Keratinocyte (primary cell): ENCODE measurements at regions not wholly inside any gene's neighbourhood (a gene's known extent, or its start where the extent isn't known, plus 50 kb on each side); places are given as distances from the start of the nearest gene placed in this dataset.

ENCODE experiments used
- DNase-seq: peaks from one replicate; pipeline ENCODE4 v3.0.0-alpha.2; 2011; ENCODE audit warnings: low read depth, missing footprints, low spot score
- FAIRE-seq: peaks from 2 replicates; lab custom pipeline; 2011; peaks lifted over from hg19 to GRCh38; lab: Jason Lieb, UNC
- H2AFZ ChIP-seq: 2 replicates; pipeline ENCODE4 v1.6.0; 2012; ENCODE audit warnings: low read length, control low read depth, inconsistent platforms; ENCODE audit not compliant: control insufficient read depth
- H3K27ac ChIP-seq: 2 replicates; pipeline ENCODE4 v1.5.1; 2011; ENCODE audit warnings: low read length; ENCODE audit not compliant: control insufficient read depth, insufficient read depth
- H3K27me3 ChIP-seq: 3 replicates; pipeline ENCODE4 v1.6.0; 2011; ENCODE audit warnings: low read length; ENCODE audit not compliant: control insufficient read depth, insufficient read depth; ENCODE audit errors: extremely low read depth
- H3K36me3 ChIP-seq, 2 experiments: 2 replicates in 1 of 2; 3 replicates in 1 of 2; pipeline ENCODE4 v1.5.1; 2011; ENCODE audit warnings: low read length in 2 of 2, mild to moderate bottlenecking in 1 of 2; ENCODE audit not compliant: control insufficient read depth in 2 of 2, insufficient read depth in 2 of 2; ENCODE audit errors: extremely low read depth in 1 of 2
- H3K4me1 ChIP-seq: 3 replicates; pipeline ENCODE4 v1.5.1; 2011; ENCODE audit warnings: low read length; ENCODE audit not compliant: control insufficient read depth, insufficient read depth; ENCODE audit errors: extremely low read depth
- H3K4me2 ChIP-seq: 3 replicates; pipeline ENCODE4 v1.6.0; 2011; ENCODE audit warnings: low read depth, low read length; ENCODE audit not compliant: control insufficient read depth, insufficient read depth; ENCODE audit errors: extremely low read depth
- H3K4me3 ChIP-seq, 3 experiments: fragments of 200-600 bp in 1 of 3; sonication (generic) in 1 of 3; 2 replicates in 2 of 3; 3 replicates in 1 of 3; pipeline ENCODE4 v1.5.1; 2011 to 2016; ENCODE audit warnings: low read length in 3 of 3, mild to moderate bottlenecking in 3 of 3, control low read depth in 2 of 3, inconsistent platforms in 1 of 3, low read depth in 1 of 3, mixed read lengths in 1 of 3, mixed run types in 1 of 3, moderate library complexity in 1 of 3; ENCODE audit not compliant: control insufficient read depth in 2 of 3, insufficient read depth in 2 of 3; ENCODE audit errors: extremely low read depth in 1 of 3
- H3K79me2 ChIP-seq: 2 replicates; pipeline ENCODE4 v1.6.0; 2012; ENCODE audit warnings: low read length; ENCODE audit not compliant: control insufficient read depth, insufficient read depth
- H3K9ac ChIP-seq: 3 replicates; pipeline ENCODE4 v1.6.0; 2011; ENCODE audit warnings: low read length; ENCODE audit not compliant: control insufficient read depth, insufficient read depth; ENCODE audit errors: extremely low read depth
- H3K9me1 ChIP-seq: 3 replicates; pipeline ENCODE4 v1.6.0; 2011; ENCODE audit warnings: low read length; ENCODE audit not compliant: control insufficient read depth, insufficient read depth; ENCODE audit errors: extremely low read depth
- H3K9me3 ChIP-seq: 2 replicates; pipeline ENCODE4 v1.5.1; 2012; ENCODE audit warnings: low read depth, low read length; ENCODE audit not compliant: control insufficient read depth
- H4K20me1 ChIP-seq: 3 replicates; pipeline ENCODE4 v1.6.0; 2011; ENCODE audit warnings: low read length; ENCODE audit not compliant: control insufficient read depth, insufficient read depth; ENCODE audit errors: extremely low read depth
- EZH2 ChIP-seq: IDR thresholded peaks from one replicate; pipeline ENCODE4 v1.6.1; 2012; ENCODE audit warnings: inconsistent platforms, mild to moderate bottlenecking, low read length, moderate library complexity
- dilution Hi-C: fragments of 300-500 bp; cut with MboI; formaldehyde crosslinking; loops from one replicate; pipeline ENCODE4 v1.7.0; 2020; ENCODE audit warnings: low sequenced_read_pairs; ENCODE audit not compliant: extremely low pct_ligation_motif_present
- TF ChIP-seq, protein P1 (sequence below), 3 experiments: IDR thresholded peaks in 1 of 3; conservative IDR thresholded peaks in 1 of 3; optimal IDR thresholded peaks in 1 of 3; 2 replicates in 2 of 3; 3 replicates in 1 of 3; pipeline versions ENCODE3 to v1.5.1; 2011; ENCODE audit warnings: low read length in 3 of 3, mild to moderate bottlenecking in 3 of 3, moderate library complexity in 2 of 3, control low read depth in 1 of 3, inconsistent platforms in 1 of 3; ENCODE audit not compliant: insufficient read depth in 2 of 3; ENCODE audit errors: extremely low read depth in 1 of 3

- dilution Hi-C loops = no loop called here
- no peaks in the 10 kb centered on the region for H4K20me1 ChIP-seq
- H3K27ac ChIP-seq = no peak overlapping the region
- no peak overlapping the region for H3K4me2 ChIP-seq
- DNase-seq (no peak), FAIRE-seq (no peak)
- no peaks in the 10 kb centered on the region for H3K9me1 ChIP-seq
- TF ChIP-seq, protein P1, sequence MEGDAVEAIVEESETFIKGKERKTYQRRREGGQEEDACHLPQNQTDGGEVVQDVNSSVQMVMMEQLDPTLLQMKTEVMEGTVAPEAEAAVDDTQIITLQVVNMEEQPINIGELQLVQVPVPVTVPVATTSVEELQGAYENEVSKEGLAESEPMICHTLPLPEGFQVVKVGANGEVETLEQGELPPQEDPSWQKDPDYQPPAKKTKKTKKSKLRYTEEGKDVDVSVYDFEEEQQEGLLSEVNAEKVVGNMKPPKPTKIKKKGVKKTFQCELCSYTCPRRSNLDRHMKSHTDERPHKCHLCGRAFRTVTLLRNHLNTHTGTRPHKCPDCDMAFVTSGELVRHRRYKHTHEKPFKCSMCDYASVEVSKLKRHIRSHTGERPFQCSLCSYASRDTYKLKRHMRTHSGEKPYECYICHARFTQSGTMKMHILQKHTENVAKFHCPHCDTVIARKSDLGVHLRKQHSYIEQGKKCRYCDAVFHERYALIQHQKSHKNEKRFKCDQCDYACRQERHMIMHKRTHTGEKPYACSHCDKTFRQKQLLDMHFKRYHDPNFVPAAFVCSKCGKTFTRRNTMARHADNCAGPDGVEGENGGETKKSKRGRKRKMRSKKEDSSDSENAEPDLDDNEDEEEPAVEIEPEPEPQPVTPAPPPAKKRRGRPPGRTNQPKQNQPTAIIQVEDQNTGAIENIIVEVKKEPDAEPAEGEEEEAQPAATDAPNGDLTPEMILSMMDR (optimal IDR thresholded peaks at IDR 0.05 in 1 of 3, IDR thresholded peaks at IDR 0.05 in 1 of 3, conservative IDR thresholded peaks at IDR 0.05 in 1 of 3; ENCODE audit: extremely low read depth in 1 of 3, insufficient read depth in 2 of 3, low read length in 3 of 3) = no peak
- no peak for TF ChIP-seq EZH2
- H3K36me3 ChIP-seq = no peaks in the 10 kb centered on the region
- no peaks in the 10 kb centered on the region for H3K27me3 ChIP-seq
- H2AFZ ChIP-seq = no peak overlapping the region
- H3K9ac ChIP-seq = no peak overlapping the region
- no peaks in the 10 kb centered on the region for H3K79me2 ChIP-seq
- peaks cover 2% of the 10 kb centered on the region for H3K9me3 ChIP-seq
- H3K4me1 ChIP-seq = no peaks in the 10 kb centered on the region
- no peak overlapping the region for H3K4me3 ChIP-seq
Measured at GRCh38 chr13:107462501-107462900, 752.8 kb downstream of the LIG4 start.

- no peaks in the 10 kb centered on the region for H4K20me1 ChIP-seq
- H3K4me3 ChIP-seq = no peak overlapping the region
- H3K9me1 ChIP-seq = no peaks in the 10 kb centered on the region
- DNase-seq (no peak), FAIRE-seq (no peak)
- H3K4me1 ChIP-seq = no peaks in the 10 kb centered on the region
- no peaks in the 10 kb centered on the region for H3K27me3 ChIP-seq
- dilution Hi-C loops = no loop called here
- H3K36me3 ChIP-seq = no peaks in the 10 kb centered on the region
- H3K79me2 ChIP-seq = no peaks in the 10 kb centered on the region
- TF ChIP-seq EZH2 = no peak
- TF ChIP-seq, protein P1 (optimal IDR thresholded peaks at IDR 0.05 in 1 of 3, IDR thresholded peaks at IDR 0.05 in 1 of 3, conservative IDR thresholded peaks at IDR 0.05 in 1 of 3; ENCODE audit: extremely low read depth in 1 of 3, insufficient read depth in 2 of 3, low read length in 3 of 3) = no peak
- H3K9ac ChIP-seq = no peak overlapping the region
- H2AFZ ChIP-seq = no peak overlapping the region
- peaks cover 2% of the 10 kb centered on the region for H3K9me3 ChIP-seq
- H3K27ac ChIP-seq = no peak overlapping the region
- H3K4me2 ChIP-seq = no peak overlapping the region
Measured at GRCh38 chr13:107461751-107462150, 753.6 kb downstream of the LIG4 start.
